ENCODE measurements at regions not wholly inside any gene's neighbourhood (a gene's known extent, or its start where the extent isn't known, plus 50 kb on each side); places are given as distances from the start of the nearest gene placed in this dataset.

GRCh38 chr4:141375855-141376254 lies 155.2 kb downstream of the ZNF330 start:
- H3K36me3 ChIP-seq (ENCODE audit: control insufficient read depth, insufficient read depth, low read length): no peaks in the 10 kb centered on the region
- no peak overlapping the region for H3K9ac ChIP-seq (ENCODE audit: insufficient read depth in 1 of 2, low read depth in 2 of 2, low read length in 2 of 2)
- FAIRE-seq (no peak), DNase-seq (ENCODE audit: extremely low read depth in 1 of 4, low spot score in 3 of 4) (no peak), ATAC-seq (no peak; the same call in 2 of the 3 replicates)
- POLR2A ChIA-PET: no interaction called here
- 0 out of 2 replicates have a peak, but pooled peaks have one; percentile 12 for TF ChIP-seq JUND (IDR thresholded peaks at IDR 0.05; ENCODE audit: borderline replicate concordance, low read depth, low read length)
- TF ChIP-seq JUND (tag; IDR thresholded peaks at IDR 0.05; ENCODE audit: borderline replicate concordance, low read depth, low read length): peak; percentile 42; the same call in 1 of the 3 replicates
- TF ChIP-seq GTF2E2 (tag; IDR thresholded peaks at IDR 0.05): no peak
- no peaks in the 10 kb centered on the region for H3K79me2 ChIP-seq (ENCODE audit: control insufficient read depth, insufficient read depth, low read length)
- no peak overlapping the region for H3K27ac ChIP-seq (ENCODE audit: extremely low read depth, low read depth, low read length)
- H3K9me1 ChIP-seq (ENCODE audit: control insufficient read depth, insufficient read depth, low read length): no peaks in the 10 kb centered on the region
- H3K4me1 ChIP-seq (replicated peaks in 1 of 2; ENCODE audit: control insufficient read depth in 2 of 2, insufficient read depth in 2 of 2, low read length in 2 of 2): no peaks in the 10 kb centered on the region
- H3K27me3 ChIP-seq (ENCODE audit: control insufficient read depth in 2 of 2, insufficient read depth in 2 of 2, low read length in 2 of 2): no peaks in the 10 kb centered on the region
- H3K4me3 ChIP-seq: no peak overlapping the region
- H4K20me1 ChIP-seq (replicated peaks; ENCODE audit: control insufficient read depth, insufficient read depth, low read length): no peaks in the 10 kb centered on the region
- H2AFZ ChIP-seq (ENCODE audit: low read depth, low read length): no peak overlapping the region
- no TSS peak for BruUV-seq (replicated peaks)
- H3K4me2 ChIP-seq (ENCODE audit: insufficient read depth, low read length): no peak overlapping the region
- CTCF ChIA-PET (ENCODE audit: low intra/inter-chr PET ratio): no interaction called here
- no peaks in the 10 kb centered on the region for H3K9me3 ChIP-seq (replicated peaks; ENCODE audit: control insufficient read depth, insufficient read depth, low read depth, low read length)
- in situ Hi-C loops (cut with MboI): no loop called here
- 0% methylated on average over 2 of the region's 2 CpGs for WGBS (ENCODE audit: insufficient coverage, low coverage, missing lambda C conversion rate)
- intact Hi-C loops (cut with micrococcal nuclease): no loop called here

GRCh38 chr4:141376769-141377168 lies 156.1 kb downstream of the ZNF330 start:
- Histone ChIP-seq H3K9me1 (ENCODE audit: control insufficient read depth, insufficient read depth, low read length) (no peaks in the 10 kb centered on the region), H3K4me1 (replicated peaks in 1 of 2; ENCODE audit: control insufficient read depth in 2 of 2, insufficient read depth in 2 of 2, low read length in 2 of 2) (no peaks in the 10 kb centered on the region), H3K9ac (ENCODE audit: insufficient read depth in 1 of 2, low read depth in 2 of 2, low read length in 2 of 2) (no peak overlapping the region), H3K36me3 (ENCODE audit: control insufficient read depth, insufficient read depth, low read length) (no peaks in the 10 kb centered on the region), H3K9me3 (replicated peaks; ENCODE audit: control insufficient read depth, insufficient read depth, low read depth, low read length) (no peaks in the 10 kb centered on the region), H4K20me1 (replicated peaks; ENCODE audit: control insufficient read depth, insufficient read depth, low read length) (no peaks in the 10 kb centered on the region), H3K4me2 (ENCODE audit: insufficient read depth, low read length) (no peak overlapping the region), H3K27me3 (ENCODE audit: control insufficient read depth in 2 of 2, insufficient read depth in 2 of 2, low read length in 2 of 2) (no peaks in the 10 kb centered on the region), H2AFZ (ENCODE audit: low read depth, low read length) (no peak overlapping the region), H3K27ac (ENCODE audit: extremely low read depth, low read depth, low read length) (no peak overlapping the region), H3K4me3 (no peak overlapping the region), H3K79me2 (ENCODE audit: control insufficient read depth, insufficient read depth, low read length) (no peaks in the 10 kb centered on the region)
- DNase-seq (ENCODE audit: extremely low read depth in 1 of 4, low spot score in 3 of 4): no peak
- BruUV-seq (replicated peaks): no TSS peak
- in situ Hi-C loops (cut with MboI) (no loop called here), intact Hi-C loops (cut with micrococcal nuclease) (no loop called here)
- POLR2A ChIA-PET: no interaction called here
- no peak for ATAC-seq
- CTCF ChIA-PET (ENCODE audit: low intra/inter-chr PET ratio): no interaction called here
- WGBS (ENCODE audit: insufficient coverage, low coverage, missing lambda C conversion rate): 17% methylated on average over 1 of the region's 2 CpGs
- FAIRE-seq: no peak
- TF ChIP-seq MAZ (CRISPR knock-in tag; conservative IDR thresholded peaks at IDR 0.05 in 1 of 2, IDR thresholded peaks at IDR 0.05 in 1 of 2) (no peak), ZBTB12 (CRISPR knock-in tag; IDR thresholded peaks at IDR 0.05) (no peak), MEF2D (tag; conservative IDR thresholded peaks at IDR 0.05; ENCODE audit: low read depth) (no peak), BCOR (IDR thresholded peaks at IDR 0.05) (no peak), ZHX1 (conservative IDR thresholded peaks at IDR 0.05; ENCODE audit: low read length) (no peak), TFE3 (CRISPR knock-in tag; IDR thresholded peaks at IDR 0.05) (no peak), DDX20 (tag; IDR thresholded peaks at IDR 0.05; ENCODE audit: low read depth) (no peak)
